ENCODE measurements at regions not wholly inside any gene's neighbourhood (a gene's known extent, or its start where the extent isn't known, plus 50 kb on each side); places are given as distances from the start of the nearest gene placed in this dataset.

- Histone ChIP-seq H3K4me1 (ENCODE audit: control insufficient read depth in 2 of 2, insufficient read depth in 2 of 2, low read length in 2 of 2) (peaks cover 54 to 56% of the 10 kb centered on the region in 2 donors), H3K4me2 (replicated peaks; ENCODE audit: low read depth, low read length, poor library complexity, severe bottlenecking) (peak overlapping the region; percentile 12), H3K79me2 (ENCODE audit: control insufficient read depth, insufficient read depth, low read length) (peaks cover 100% of the 10 kb centered on the region), H3K4me3 (ENCODE audit: control extremely low read depth in 1 of 5, extremely low read depth in 1 of 5, insufficient read depth in 1 of 5, low read depth in 2 of 5, low read length in 4 of 5) (no peak overlapping the region), H4K20me1 (ENCODE audit: control insufficient read depth, insufficient read depth, low read length, poor library complexity, severe bottlenecking) (peaks cover 79% of the 10 kb centered on the region), H3K27me3 (replicated peaks in 1 of 4; ENCODE audit: control extremely low read depth in 1 of 4, control insufficient read depth in 3 of 4, insufficient read depth in 4 of 4, low read length in 3 of 4) (no peaks in the 10 kb centered on the region), H3K9me3 (ENCODE audit: control extremely low read depth in 1 of 3, control insufficient read depth in 2 of 3, insufficient read depth in 1 of 3, low read length in 2 of 3) (peaks cover 0 to 10% (median 0%) of the 10 kb centered on the region in 3 donors), H3K9ac (ENCODE audit: low read length) (peak overlapping the region; percentile 3), H3K36me3 (replicated peaks in 1 of 2; ENCODE audit: control extremely low read depth in 1 of 2, control insufficient read depth in 1 of 2, extremely low read depth in 1 of 2, insufficient read depth in 2 of 2, low read length in 1 of 2) (peaks cover 0 to 14% of the 10 kb centered on the region in 2 experiments), H2AFZ (ENCODE audit: insufficient read depth, low read depth, low read length, poor library complexity, severe bottlenecking) (no peak overlapping the region), H3K27ac (ENCODE audit: low read length in 2 of 2) (peak overlapping the region in 1 of 2 donors; percentile 5)
- Mint-ChIP-seq H3K4me3 (no peak overlapping the region), H3K27ac (peak overlapping the region; percentile 53), H3K9me3 (ENCODE audit: insufficient read depth) (no peaks in the 10 kb centered on the region), H3K27me3 (no peaks in the 10 kb centered on the region), H3K4me1 (peaks cover 73% of the 10 kb centered on the region)
- ChIA-PET CTCF (interaction anchor here (1.0 kb wide), 2 partner anchors 110 to 278 kb away, joined by 3 read pairs; no protein-coding TSS in a partner anchor), POLR2A (no interaction called here)
- DNase-seq: no peak
- no peak for ATAC-seq (ENCODE audit: low read depth)
- WGBS (ENCODE audit: insufficient coverage): 100% methylated on average over 2 of the region's 6 CpGs
- intact Hi-C loops (cut with micrococcal nuclease): no loop called here
- TF ChIP-seq, protein P1, sequence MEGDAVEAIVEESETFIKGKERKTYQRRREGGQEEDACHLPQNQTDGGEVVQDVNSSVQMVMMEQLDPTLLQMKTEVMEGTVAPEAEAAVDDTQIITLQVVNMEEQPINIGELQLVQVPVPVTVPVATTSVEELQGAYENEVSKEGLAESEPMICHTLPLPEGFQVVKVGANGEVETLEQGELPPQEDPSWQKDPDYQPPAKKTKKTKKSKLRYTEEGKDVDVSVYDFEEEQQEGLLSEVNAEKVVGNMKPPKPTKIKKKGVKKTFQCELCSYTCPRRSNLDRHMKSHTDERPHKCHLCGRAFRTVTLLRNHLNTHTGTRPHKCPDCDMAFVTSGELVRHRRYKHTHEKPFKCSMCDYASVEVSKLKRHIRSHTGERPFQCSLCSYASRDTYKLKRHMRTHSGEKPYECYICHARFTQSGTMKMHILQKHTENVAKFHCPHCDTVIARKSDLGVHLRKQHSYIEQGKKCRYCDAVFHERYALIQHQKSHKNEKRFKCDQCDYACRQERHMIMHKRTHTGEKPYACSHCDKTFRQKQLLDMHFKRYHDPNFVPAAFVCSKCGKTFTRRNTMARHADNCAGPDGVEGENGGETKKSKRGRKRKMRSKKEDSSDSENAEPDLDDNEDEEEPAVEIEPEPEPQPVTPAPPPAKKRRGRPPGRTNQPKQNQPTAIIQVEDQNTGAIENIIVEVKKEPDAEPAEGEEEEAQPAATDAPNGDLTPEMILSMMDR (IDR thresholded peaks at IDR 0.05): no peak
- no peak for TF ChIP-seq EZH2 (IDR thresholded peaks at IDR 0.05; ENCODE audit: borderline replicate concordance, insufficient read depth, low read depth, low read length, poor library complexity, severe bottlenecking)
These were observed 120.1 kb upstream of the MGAT5 start for GRCh38 chr2:134133622-134134312.

DNA sequence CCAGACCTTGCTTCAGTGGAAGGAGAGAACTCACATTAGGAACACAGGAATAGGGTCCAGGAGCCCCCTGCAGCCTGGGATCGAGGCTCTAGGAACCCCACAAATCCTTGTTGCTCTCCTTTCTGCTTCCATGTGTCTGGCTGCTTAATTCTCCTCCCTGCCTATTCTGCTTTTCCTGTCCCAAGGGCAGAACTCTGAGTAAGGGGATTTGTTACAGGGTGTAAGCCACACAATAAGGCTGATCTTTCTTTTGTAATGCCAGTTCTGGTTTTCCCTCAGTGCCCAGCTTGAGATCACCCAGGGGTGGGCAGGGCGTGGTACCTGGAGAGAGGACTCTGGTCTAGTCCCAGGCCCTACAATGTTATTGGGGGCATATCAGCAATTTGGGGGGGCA is 119.6 kb upstream of the MGAT5 start:
- Histone ChIP-seq H4K20me1 (ENCODE audit: control insufficient read depth, insufficient read depth, low read length, poor library complexity, severe bottlenecking) (peaks cover 79% of the 10 kb centered on the region), H3K4me1 (ENCODE audit: control insufficient read depth in 2 of 2, insufficient read depth in 2 of 2, low read length in 2 of 2) (peaks cover 52 to 55% of the 10 kb centered on the region in 2 donors), H3K9ac (ENCODE audit: low read length) (peak overlapping the region; percentile 3), H3K36me3 (replicated peaks in 1 of 2; ENCODE audit: control extremely low read depth in 1 of 2, control insufficient read depth in 1 of 2, extremely low read depth in 1 of 2, insufficient read depth in 2 of 2, low read length in 1 of 2) (peaks cover 0 to 15% of the 10 kb centered on the region in 2 experiments), H3K4me3 (ENCODE audit: control extremely low read depth in 1 of 5, extremely low read depth in 1 of 5, insufficient read depth in 1 of 5, low read depth in 2 of 5, low read length in 4 of 5) (no peak overlapping the region), H3K79me2 (ENCODE audit: control insufficient read depth, insufficient read depth, low read length) (peaks cover 100% of the 10 kb centered on the region), H3K9me3 (ENCODE audit: control extremely low read depth in 1 of 3, control insufficient read depth in 2 of 3, insufficient read depth in 1 of 3, low read length in 2 of 3) (peaks cover 0 to 10% (median 0%) of the 10 kb centered on the region in 3 donors), H3K27me3 (replicated peaks in 1 of 4; ENCODE audit: control extremely low read depth in 1 of 4, control insufficient read depth in 3 of 4, insufficient read depth in 4 of 4, low read length in 3 of 4) (no peaks in the 10 kb centered on the region), H3K27ac (ENCODE audit: low read length in 2 of 2) (peak overlapping the region in 1 of 2 donors; percentile 5), H2AFZ (ENCODE audit: insufficient read depth, low read depth, low read length, poor library complexity, severe bottlenecking) (no peak overlapping the region), H3K4me2 (replicated peaks; ENCODE audit: low read depth, low read length, poor library complexity, severe bottlenecking) (peak overlapping the region; percentile 12)
- WGBS (ENCODE audit: insufficient coverage): 100% methylated on average over 1 of the region's 2 CpGs
- Mint-ChIP-seq H3K4me3 (no peak overlapping the region), H3K27ac (peak overlapping the region; percentile 53), H3K27me3 (no peaks in the 10 kb centered on the region), H3K4me1 (peaks cover 73% of the 10 kb centered on the region), H3K9me3 (ENCODE audit: insufficient read depth) (no peaks in the 10 kb centered on the region)
- DNase-seq: no peak
- POLR2A ChIA-PET: no interaction called here
- ATAC-seq (ENCODE audit: low read depth): no peak
- intact Hi-C loops (cut with micrococcal nuclease): no loop called here
- TF ChIP-seq EZH2 (IDR thresholded peaks at IDR 0.05; ENCODE audit: borderline replicate concordance, insufficient read depth, low read depth, low read length, poor library complexity, severe bottlenecking): no peak
- TF ChIP-seq, protein P1 (IDR thresholded peaks at IDR 0.05): no peak
- CTCF ChIA-PET: interaction anchor here (1.0 kb wide), 1 partner anchor 278 kb away, joined by 3 read pairs; no protein-coding TSS in a partner anchor
